ENCODE measurements at regions not wholly inside any gene's neighbourhood (a gene's known extent, or its start where the extent isn't known, plus 50 kb on each side); places are given as distances from the start of the nearest gene placed in this dataset.

DNA sequence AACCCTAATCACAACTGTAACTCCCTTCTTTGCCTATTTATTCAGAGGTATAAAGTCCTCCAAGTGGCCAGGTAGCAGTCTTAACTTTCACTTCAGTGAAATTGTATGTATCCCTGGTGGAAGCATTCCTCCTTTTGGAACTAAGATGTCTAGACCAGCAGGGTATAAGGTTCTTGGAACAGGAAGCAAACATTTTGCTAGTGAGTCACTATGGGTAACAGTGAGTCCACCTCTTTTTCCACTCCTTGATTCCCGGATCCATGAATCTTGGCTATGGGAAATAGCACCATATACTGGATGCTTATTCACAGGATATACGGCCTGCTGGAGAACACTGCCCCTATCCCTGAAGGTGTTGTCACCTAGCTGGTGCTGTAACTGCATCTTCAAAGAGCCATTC, 80.2 kb downstream of the KCNA5 start:
- Mint-ChIP-seq H3K27ac (ENCODE audit: unreplicated experiment) (no peak overlapping the region), H3K4me1 (ENCODE audit: unreplicated experiment) (no peaks in the 10 kb centered on the region), H3K9me3 (ENCODE audit: unreplicated experiment) (no peaks in the 10 kb centered on the region), H3K27me3 (ENCODE audit: unreplicated experiment) (no peaks in the 10 kb centered on the region), H3K4me3 (ENCODE audit: unreplicated experiment) (no peak overlapping the region), H3K36me3 (ENCODE audit: low read depth, unreplicated experiment) (no peaks in the 10 kb centered on the region)
- no peak for DNase-seq (ENCODE audit: low spot score)
- TF ChIP-seq CTCF (IDR thresholded peaks at IDR 0.05; ENCODE audit: unreplicated experiment): no peak

DNA sequence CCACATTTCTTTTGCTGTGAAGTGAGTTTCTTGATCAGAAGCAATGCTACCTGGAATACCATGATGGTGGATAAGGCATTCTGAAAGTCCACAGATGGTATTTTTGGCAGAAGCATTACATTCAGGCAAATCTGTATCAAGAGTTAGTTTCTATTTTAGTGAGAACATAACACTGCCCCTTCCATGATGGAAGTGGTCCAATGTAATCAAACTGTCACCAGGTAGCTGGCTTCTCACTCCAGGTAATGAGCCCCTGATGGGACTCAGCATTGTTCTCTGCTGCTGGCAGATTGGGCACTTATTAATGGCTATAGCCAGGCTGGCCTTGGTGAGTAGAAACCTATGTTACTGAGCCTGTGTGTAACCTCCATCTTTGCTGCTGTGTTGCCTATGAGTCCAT, 80.7 kb downstream of the KCNA5 start:
- Mint-ChIP-seq H3K9me3 (ENCODE audit: unreplicated experiment) (no peaks in the 10 kb centered on the region), H3K27ac (ENCODE audit: unreplicated experiment) (no peak overlapping the region), H3K27me3 (ENCODE audit: unreplicated experiment) (no peaks in the 10 kb centered on the region), H3K4me1 (ENCODE audit: unreplicated experiment) (no peaks in the 10 kb centered on the region), H3K36me3 (ENCODE audit: low read depth, unreplicated experiment) (no peaks in the 10 kb centered on the region), H3K4me3 (ENCODE audit: unreplicated experiment) (no peak overlapping the region)
- DNase-seq (ENCODE audit: low spot score): no peak
- TF ChIP-seq CTCF (IDR thresholded peaks at IDR 0.05; ENCODE audit: unreplicated experiment): no peak

GRCh38 chr12:5134861-5135525, 91.3 kb downstream of the KCNA5 start:
- H3K27ac Mint-ChIP-seq (ENCODE audit: unreplicated experiment): no peak overlapping the region
- no peak for DNase-seq (ENCODE audit: low spot score)
- no peaks in the 10 kb centered on the region for H3K27me3 Mint-ChIP-seq (ENCODE audit: unreplicated experiment)
- H3K36me3 Mint-ChIP-seq (ENCODE audit: low read depth, unreplicated experiment): peaks cover 3% of the 10 kb centered on the region
- no peak overlapping the region for H3K4me3 Mint-ChIP-seq (ENCODE audit: unreplicated experiment)
- H3K4me1 Mint-ChIP-seq (ENCODE audit: unreplicated experiment): peaks cover 2% of the 10 kb centered on the region
- H3K9me3 Mint-ChIP-seq (ENCODE audit: unreplicated experiment): peaks cover 4% of the 10 kb centered on the region
- TF ChIP-seq CTCF (IDR thresholded peaks at IDR 0.05; ENCODE audit: unreplicated experiment): no peak

- H3K36me3 Mint-ChIP-seq (ENCODE audit: low read depth, unreplicated experiment): peaks cover 3% of the 10 kb centered on the region
Measured at GRCh38 chr12:5138256-5138655, 94.6 kb downstream of the KCNA5 start.

More at GRCh38 chr12:5138256-5138655, 94.6 kb downstream of the KCNA5 start:
- Mint-ChIP-seq H3K9me3 (ENCODE audit: unreplicated experiment) (peaks cover 4% of the 10 kb centered on the region), H3K27ac (ENCODE audit: unreplicated experiment) (no peak overlapping the region), H3K27me3 (ENCODE audit: unreplicated experiment) (peaks cover 1% of the 10 kb centered on the region), H3K4me3 (ENCODE audit: unreplicated experiment) (no peak overlapping the region), H3K4me1 (ENCODE audit: unreplicated experiment) (no peaks in the 10 kb centered on the region)
- no peak for DNase-seq (ENCODE audit: low spot score)
- no peak for TF ChIP-seq CTCF (IDR thresholded peaks at IDR 0.05; ENCODE audit: unreplicated experiment)
